T-cell (primary cell): ENCODE measurements at regions not wholly inside any gene's neighbourhood (a gene's known extent, or its start where the extent isn't known, plus 50 kb on each side); places are given as distances from the start of the nearest gene placed in this dataset.

Experiments
- ATAC-seq, 4 experiments: fragments of 200-7000 bp in 3 of 4; fragments of 150-1000 bp in 1 of 4; cut with Tn5 transposase; replicated peaks in 1 of 4; 1 replicate in 3 of 4; 2 replicates in 1 of 4; pipeline ENCODE4 v1.10.0; 2021; ENCODE audit warnings: moderate library complexity in 3 of 4, mild to moderate bottlenecking in 2 of 4, moderate number of reproducible peaks in 1 of 4
- CTCF ChIA-PET, 2 donors: fragments of 300-600 bp; sonication (Branson Sonifier 250); formaldehyde crosslinking; loops; one replicate each; lab custom pipeline; 2022; ENCODE audit warnings: antibody characterized with exemption in 2 of 2; lab: Charles Lee
- POLR2A ChIA-PET, 2 donors: fragments of 300-600 bp; sonication (Branson Sonifier 250); formaldehyde crosslinking; loops; one replicate each; lab custom pipeline; 2022; ENCODE audit warnings: antibody characterized with exemption in 2 of 2; lab: Charles Lee
- DNase-seq, 35 experiments: peaks; one replicate each; pipeline versions ENCODE4 v3.0.0 to v3.0.0-alpha.2; 2013 to 2023
- H3K27ac ChIP-seq: one replicate; pipeline ENCODE4 v1.5.1; 2013; ENCODE audit warnings: low read length
- H3K27me3 ChIP-seq, 2 experiments: replicated peaks in 1 of 2; 1 replicate in 1 of 2; 2 replicates in 1 of 2; pipeline versions ENCODE4 v1.6.1 to v1.7.0; 2013; ENCODE audit warnings: low read length in 1 of 2, mixed read lengths in 1 of 2; ENCODE audit not compliant: control insufficient read depth in 2 of 2, insufficient read depth in 2 of 2; ENCODE audit errors: extremely low read depth in 1 of 2
- H3K36me3 ChIP-seq, 2 donors: 1 replicate in 1 of 2; 2 replicates in 1 of 2; pipeline versions ENCODE4 v1.6.1 to v1.7.0; 2013; ENCODE audit warnings: low read length in 1 of 2; ENCODE audit not compliant: control insufficient read depth in 2 of 2, insufficient read depth in 1 of 2; ENCODE audit errors: extremely low read depth in 1 of 2
- H3K4me1 ChIP-seq, 2 experiments: 1 replicate in 1 of 2; 2 replicates in 1 of 2; pipeline versions ENCODE4 v1.6.1 to v1.7.0; 2013; ENCODE audit warnings: low read length in 2 of 2, mixed read lengths in 1 of 2; ENCODE audit not compliant: insufficient read depth in 2 of 2, control insufficient read depth in 1 of 2; ENCODE audit errors: extremely low read depth in 1 of 2
- H3K4me3 ChIP-seq, 2 donors: 1 replicate in 1 of 2; 2 replicates in 1 of 2; pipeline versions ENCODE4 v1.5.1 to v1.7.0; 2013; ENCODE audit warnings: mild to moderate bottlenecking in 2 of 2, low read length in 1 of 2, moderate library complexity in 1 of 2; ENCODE audit not compliant: control insufficient read depth in 1 of 2; ENCODE audit errors: extremely low read depth in 1 of 2
- H3K9me3 ChIP-seq: 2 replicates; pipeline ENCODE4 v1.7.0; 2013
- H3K27ac Mint-ChIP-seq, 2 donors: one replicate each; pipeline ENCODE4 v1.8.0; 2020 to 2021; ENCODE audit warnings: mild to moderate bottlenecking in 2 of 2, mixed read lengths in 2 of 2
- H3K27me3 Mint-ChIP-seq, 2 donors: one replicate each; pipeline ENCODE4 v1.8.0; 2021 to 2022; ENCODE audit warnings: mixed read lengths in 2 of 2
- H3K36me3 Mint-ChIP-seq: one replicate; pipeline ENCODE4 v1.8.0; 2021; ENCODE audit warnings: mixed read lengths
- H3K4me1 Mint-ChIP-seq, 3 donors: one replicate each; pipeline ENCODE4 v1.8.0; 2020 to 2022; ENCODE audit warnings: mixed read lengths in 3 of 3, mild to moderate bottlenecking in 1 of 3
- H3K4me3 Mint-ChIP-seq, 3 donors: one replicate each; pipeline ENCODE4 v1.8.0; 2020 to 2022; ENCODE audit warnings: mild to moderate bottlenecking in 3 of 3, mixed read lengths in 3 of 3, moderate library complexity in 3 of 3
- H3K9me3 Mint-ChIP-seq, 3 donors: one replicate each; pipeline ENCODE4 v1.8.0; 2020 to 2022; ENCODE audit warnings: mixed read lengths in 3 of 3
- WGBS: methylation state at CpG from one replicate; pipeline ENCODE4 v1.1.5; 2013; ENCODE audit warnings: missing lambda C conversion rate; ENCODE audit not compliant: insufficient coverage; 5-methylcytosine and 5-hydroxymethylcytosine counted together

DNA sequence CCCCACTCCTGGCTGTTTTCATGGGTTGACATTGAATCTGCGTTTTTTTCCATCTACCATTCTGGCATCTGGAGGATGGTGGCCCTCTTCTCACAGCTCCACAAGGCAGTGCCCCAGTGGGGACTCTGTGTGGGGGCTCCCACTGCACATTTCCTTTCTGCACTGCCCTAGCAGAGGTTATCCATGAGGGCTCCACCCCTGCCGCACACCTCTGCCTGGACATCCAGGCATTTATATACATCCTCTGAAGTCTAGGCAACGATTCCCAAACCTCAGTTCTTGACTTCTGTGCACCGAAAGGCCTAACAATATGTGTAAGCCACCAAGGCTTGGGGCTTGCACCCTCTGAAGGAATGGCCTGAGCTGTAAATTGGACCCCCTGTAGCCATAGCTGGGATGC, 147.9 kb upstream of the FMN2 start:
- no peak overlapping the region for H3K27ac Mint-ChIP-seq
- H3K9me3 Mint-ChIP-seq = peaks cover 0 to 5% (median 2%) of the 10 kb centered on the region in 3 donors
- Histone ChIP-seq H3K36me3 (no peaks in the 10 kb centered on the region), H3K4me3 (no peak overlapping the region), H3K9me3 (no peaks in the 10 kb centered on the region), H3K27ac (no peak overlapping the region), H3K4me1 (no peaks in the 10 kb centered on the region), H3K27me3 (no peaks in the 10 kb centered on the region)
- H3K4me3 Mint-ChIP-seq = no peak overlapping the region
- H3K27me3 Mint-ChIP-seq = peaks cover 2 to 5% of the 10 kb centered on the region in 2 donors
- no peak for DNase-seq
- POLR2A ChIA-PET = no interaction called here
- CTCF ChIA-PET = no interaction called here
- H3K36me3 Mint-ChIP-seq = no peaks in the 10 kb centered on the region
- WGBS = 72% methylated on average over 3 of the region's 4 CpGs
- no peaks in the 10 kb centered on the region for H3K4me1 Mint-ChIP-seq
- ATAC-seq = no peak

DNA sequence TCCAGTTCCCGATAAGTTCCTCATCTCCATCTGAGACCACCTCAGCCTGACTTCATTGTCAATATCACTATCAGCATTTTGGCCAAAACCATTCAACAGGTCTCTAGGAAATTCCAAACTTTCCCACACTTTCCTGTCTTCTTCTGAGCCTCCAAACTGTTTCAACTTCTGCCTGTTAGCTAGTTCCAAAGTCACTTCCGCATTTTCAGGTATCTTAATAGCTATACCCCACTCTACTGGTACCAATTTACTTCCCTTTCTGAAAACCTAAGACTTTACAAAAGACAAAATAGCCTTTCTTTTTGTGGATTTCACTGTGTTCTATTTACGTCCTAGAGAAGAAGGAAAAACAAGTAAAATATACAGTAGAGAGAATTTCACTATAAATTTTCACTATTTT, 147.0 kb upstream of the FMN2 start:
- H3K4me3 ChIP-seq = no peak overlapping the region
- ATAC-seq (no peak), DNase-seq (no peak)
- H3K27me3 ChIP-seq = peaks cover 0 to 2% of the 10 kb centered on the region in 2 experiments
- WGBS = 71% methylated on average over 1 of the region's 3 CpGs
- no peaks in the 10 kb centered on the region for H3K4me1 Mint-ChIP-seq
- POLR2A ChIA-PET = no interaction called here
- no peaks in the 10 kb centered on the region for H3K36me3 Mint-ChIP-seq
- H3K27ac ChIP-seq = no peak overlapping the region
- no peak overlapping the region for H3K27ac Mint-ChIP-seq
- CTCF ChIA-PET = no interaction called here
- H3K27me3 Mint-ChIP-seq = peaks cover 2 to 5% of the 10 kb centered on the region in 2 donors
- H3K9me3 Mint-ChIP-seq = peaks cover 0 to 5% (median 2%) of the 10 kb centered on the region in 3 donors
- H3K4me1 ChIP-seq = no peaks in the 10 kb centered on the region
- H3K9me3 ChIP-seq = no peaks in the 10 kb centered on the region
- H3K4me3 Mint-ChIP-seq = no peak overlapping the region
- no peaks in the 10 kb centered on the region for H3K36me3 ChIP-seq

DNA sequence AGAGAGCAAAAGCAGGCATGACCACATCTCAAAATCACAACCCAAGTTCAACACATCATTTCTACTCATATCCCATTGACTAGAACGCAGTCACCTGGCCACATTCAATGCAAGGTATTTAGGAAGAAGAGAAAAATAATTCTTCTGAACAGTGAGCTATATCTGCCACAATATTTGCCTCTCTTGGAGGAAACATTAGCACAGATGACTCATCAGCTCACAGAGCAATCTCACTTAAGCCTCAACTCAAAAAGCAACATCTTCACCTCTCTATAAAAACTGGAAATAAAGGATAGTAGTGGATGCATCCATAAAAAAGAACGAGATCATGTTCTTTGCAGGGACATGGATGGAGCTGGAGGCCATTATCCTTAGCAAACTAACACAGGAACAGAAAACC, 143.9 kb upstream of the FMN2 start:
- H3K4me3 ChIP-seq = no peak overlapping the region
- Mint-ChIP-seq H3K27ac (no peak overlapping the region), H3K9me3 (peaks cover 0 to 5% (median 0%) of the 10 kb centered on the region in 3 donors), H3K36me3 (no peaks in the 10 kb centered on the region), H3K27me3 (peaks cover 5 to 9% of the 10 kb centered on the region in 2 donors), H3K4me3 (no peak overlapping the region), H3K4me1 (no peaks in the 10 kb centered on the region)
- no peaks in the 10 kb centered on the region for H3K4me1 ChIP-seq
- H3K27ac ChIP-seq = no peak overlapping the region
- peaks cover 0 to 4% of the 10 kb centered on the region in 2 experiments for H3K27me3 ChIP-seq
- CTCF ChIA-PET = interaction anchor here in 1 of 2 donors (0.6 kb wide), 2 partner anchors 51 to 632 kb away, joined by 3 to 5 read pairs; no protein-coding TSS in a partner anchor
- POLR2A ChIA-PET = no interaction called here
- WGBS = no CpG with 5 or more reads among the region's 2 CpGs
- ATAC-seq (no peak), DNase-seq (no peak)
- no peaks in the 10 kb centered on the region for H3K9me3 ChIP-seq
- H3K36me3 ChIP-seq = no peaks in the 10 kb centered on the region

DNA sequence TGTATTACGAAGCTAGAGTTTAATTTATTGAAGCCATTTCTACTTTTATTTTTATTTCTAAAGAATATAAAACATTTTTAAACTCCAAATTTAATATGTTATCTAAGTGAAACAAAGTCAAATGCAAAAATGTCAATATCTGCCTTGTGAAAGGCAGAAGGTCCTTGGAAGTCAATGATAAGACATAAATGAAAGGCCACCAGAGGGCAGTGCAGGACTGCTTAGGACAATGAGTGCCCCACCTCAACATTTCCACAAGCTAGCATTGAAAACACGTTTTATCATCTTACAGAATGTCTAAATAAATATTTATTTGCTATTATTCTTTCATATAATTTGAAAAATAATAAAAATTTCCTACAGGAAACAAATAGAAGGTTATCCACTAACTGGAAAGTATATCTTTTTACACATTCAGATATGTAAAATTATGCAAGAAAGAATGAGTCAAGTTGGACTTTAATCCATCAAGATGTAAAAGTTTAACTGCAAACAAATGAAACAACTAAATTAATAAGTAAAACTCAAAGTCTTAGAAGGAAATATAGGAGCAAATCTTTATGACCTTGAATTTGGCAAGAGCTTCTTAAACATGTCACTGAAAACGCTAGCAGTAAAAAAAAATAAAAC, 140.1 kb upstream of the FMN2 start:
- Mint-ChIP-seq H3K4me3 (no peak overlapping the region), H3K4me1 (no peaks in the 10 kb centered on the region), H3K9me3 (no peaks in the 10 kb centered on the region), H3K27ac (no peak overlapping the region), H3K27me3 (peaks cover 4 to 5% of the 10 kb centered on the region in 2 donors), H3K36me3 (no peaks in the 10 kb centered on the region)
- Histone ChIP-seq H3K36me3 (no peaks in the 10 kb centered on the region), H3K27ac (no peak overlapping the region), H3K9me3 (no peaks in the 10 kb centered on the region), H3K4me1 (no peaks in the 10 kb centered on the region), H3K27me3 (peaks cover 0 to 12% of the 10 kb centered on the region in 2 experiments), H3K4me3 (no peak overlapping the region)
- ATAC-seq = no peak
- peak in 25 of 35 experiments; percentile 6 to 56 (median 27) for DNase-seq
- POLR2A ChIA-PET = no interaction called here
- no CpG with 5 or more reads among the region's 3 CpGs for WGBS
- CTCF ChIA-PET = interaction anchor here in 1 of 2 donors (0.6 to 1.6 kb wide), 4 partner anchors 9 to 26 kb away, joined by 3 to 6 read pairs (median 3); no protein-coding TSS in a partner anchor

DNA sequence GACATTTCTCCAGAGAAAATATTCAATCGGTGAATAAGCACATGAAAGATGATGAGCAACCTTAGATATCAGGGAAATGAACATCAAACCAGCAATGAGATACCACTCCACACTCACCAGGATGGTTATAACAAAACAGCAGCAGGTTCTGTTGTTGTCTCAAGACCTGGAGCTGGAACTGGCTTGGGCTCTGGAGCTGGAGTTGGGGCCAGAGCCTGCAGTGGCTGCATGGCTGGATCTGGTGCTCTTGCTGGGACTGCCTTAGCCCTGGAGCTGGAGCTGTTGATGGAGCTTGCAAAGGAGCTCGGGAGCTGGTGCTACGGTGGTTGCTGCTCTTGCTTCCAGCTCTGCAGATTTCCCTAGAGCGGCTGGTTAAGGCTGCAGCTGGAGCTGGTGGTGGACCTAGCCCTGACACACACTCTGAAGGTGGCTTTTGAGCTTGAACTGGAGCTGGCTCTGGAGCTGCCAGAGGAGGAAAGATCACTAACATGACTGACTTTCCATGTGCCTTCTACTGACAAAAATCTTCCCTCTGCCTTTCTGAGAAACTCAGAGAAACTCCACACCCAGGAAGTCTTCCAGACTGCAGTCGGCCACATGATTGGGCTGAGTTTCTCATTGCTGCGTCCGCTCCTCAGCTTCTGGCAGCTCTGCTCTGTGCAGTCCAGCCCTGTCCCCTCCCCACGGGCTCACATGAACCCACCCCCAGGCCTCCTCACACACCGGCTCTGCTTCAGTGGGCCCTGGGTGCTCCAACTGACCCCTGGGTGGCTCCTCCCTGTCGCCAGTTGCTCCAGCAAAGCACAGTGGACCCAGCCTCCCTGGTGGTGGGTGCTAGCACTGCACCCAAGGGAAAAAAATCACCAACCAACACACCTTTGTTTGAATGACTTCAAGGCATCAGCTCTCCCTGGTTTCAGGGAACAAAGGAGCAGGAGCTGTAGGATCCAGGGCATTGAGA, 139.1 kb upstream of the FMN2 start:
- 76% methylated on average over 9 of the region's 10 CpGs for WGBS
- H3K9me3 ChIP-seq = no peaks in the 10 kb centered on the region
- no peak overlapping the region for H3K27ac ChIP-seq
- H3K36me3 ChIP-seq = no peaks in the 10 kb centered on the region
- no peak overlapping the region for H3K4me3 Mint-ChIP-seq
- POLR2A ChIA-PET = no interaction called here
- no peak overlapping the region for H3K27ac Mint-ChIP-seq
- no peaks in the 10 kb centered on the region for H3K4me1 ChIP-seq
- no peaks in the 10 kb centered on the region for H3K4me1 Mint-ChIP-seq
- H3K9me3 Mint-ChIP-seq = no peaks in the 10 kb centered on the region
- ATAC-seq = no peak
- peak in 1 of 35 experiments; percentile 3 for DNase-seq
- peaks cover 5 to 8% of the 10 kb centered on the region in 2 donors for H3K27me3 Mint-ChIP-seq
- CTCF ChIA-PET = interaction anchor here (0.8 to 1.5 kb wide), 5 partner anchors 8 to 1810 kb away, joined by 3 to 6 read pairs (median 3); no protein-coding TSS in a partner anchor
- peaks cover 0 to 12% of the 10 kb centered on the region in 2 experiments for H3K27me3 ChIP-seq
- no peaks in the 10 kb centered on the region for H3K36me3 Mint-ChIP-seq
- no peak overlapping the region for H3K4me3 ChIP-seq

DNA sequence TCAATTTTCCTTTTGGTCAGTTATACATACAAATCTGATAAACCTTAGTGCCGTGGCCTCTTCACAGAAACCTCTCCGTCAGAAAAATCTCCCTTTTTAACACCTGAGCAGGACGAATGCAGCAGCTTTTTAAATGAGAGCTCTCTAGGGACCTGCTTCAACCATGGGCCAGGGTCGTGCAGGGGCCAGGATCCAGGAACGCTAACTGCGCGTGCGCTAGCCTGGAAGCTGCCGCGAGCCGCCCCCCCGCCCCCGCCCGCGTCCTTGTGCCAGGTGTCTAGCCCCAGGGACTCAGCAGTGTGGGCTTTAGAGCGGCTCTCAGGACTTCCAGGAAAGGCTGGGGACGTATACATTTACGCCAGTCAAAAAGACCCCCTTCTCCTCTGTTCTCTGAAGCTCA, 136.8 kb upstream of the FMN2 start:
- H3K36me3 Mint-ChIP-seq = no peaks in the 10 kb centered on the region
- ATAC-seq (no peak), DNase-seq (no peak)
- no peak overlapping the region for H3K4me3 Mint-ChIP-seq
- Histone ChIP-seq H3K36me3 (no peaks in the 10 kb centered on the region), H3K4me3 (no peak overlapping the region), H3K27ac (no peak overlapping the region), H3K9me3 (no peaks in the 10 kb centered on the region), H3K27me3 (peaks cover 0 to 15% of the 10 kb centered on the region in 2 experiments), H3K4me1 (no peaks in the 10 kb centered on the region)
- peaks cover 0 to under 1% (median 0%) of the 10 kb centered on the region in 3 donors for H3K9me3 Mint-ChIP-seq
- H3K4me1 Mint-ChIP-seq = no peaks in the 10 kb centered on the region
- no peak overlapping the region for H3K27ac Mint-ChIP-seq
- peaks cover 8 to 11% of the 10 kb centered on the region in 2 donors for H3K27me3 Mint-ChIP-seq
- 71% methylated on average over 15 of the region's 18 CpGs for WGBS
- CTCF ChIA-PET = no interaction called here
- POLR2A ChIA-PET = no interaction called here
